Naive thymus-derived CD8-positive, alpha-beta T cell (primary cell): ENCODE measurements at regions not wholly inside any gene's neighbourhood (a gene's known extent, or its start where the extent isn't known, plus 50 kb on each side); places are given as distances from the start of the nearest gene placed in this dataset.

Experiments
- ATAC-seq, 2 donors: fragments of 150-1000 bp; cut with Tn5 transposase in 1 of 2; sonication (Bioruptor Pico), chemical (Tn5 transposase) in 1 of 2; 1 replicate in 1 of 2; 2 replicates in 1 of 2; pipeline ENCODE4 v1.10.0; 2021; ENCODE audit warnings: mild to moderate bottlenecking in 2 of 2, moderate library complexity in 2 of 2
- POLR2A ChIA-PET: fragments of 350-600 bp; sonication (Branson Sonifier 250); formaldehyde crosslinking; loops from one replicate; lab custom pipeline; 2021; ENCODE audit warnings: antibody characterized with exemption; lab: Charles Lee
- DNase-seq, 10 donors: peaks; one replicate each; pipeline versions ENCODE4 v3.0.0 to v3.0.0-alpha.2; 2020 to 2022
- H3K27ac Mint-ChIP-seq, 10 donors: one replicate each; pipeline ENCODE4 v1.8.0; 2020 to 2022; ENCODE audit warnings: mild to moderate bottlenecking in 10 of 10, mixed read lengths in 10 of 10, moderate library complexity in 4 of 10, inconsistent platforms in 1 of 10
- H3K27me3 Mint-ChIP-seq, 5 donors: one replicate each; pipeline ENCODE4 v1.8.0; 2021 to 2022; ENCODE audit warnings: mixed read lengths in 5 of 5
- H3K36me3 Mint-ChIP-seq, 3 donors: one replicate each; pipeline ENCODE4 v1.8.0; 2020 to 2022; ENCODE audit warnings: mixed read lengths in 3 of 3, mild to moderate bottlenecking in 2 of 3, inconsistent platforms in 1 of 3
- H3K4me1 Mint-ChIP-seq, 4 donors: one replicate each; pipeline ENCODE4 v1.8.0; 2021 to 2022; ENCODE audit warnings: mixed read lengths in 4 of 4
- H3K4me3 Mint-ChIP-seq, 10 donors: one replicate each; pipeline ENCODE4 v1.8.0; 2020 to 2022; ENCODE audit warnings: mild to moderate bottlenecking in 10 of 10, mixed read lengths in 10 of 10, moderate library complexity in 6 of 10, inconsistent platforms in 1 of 10
- H3K9me3 Mint-ChIP-seq, 9 donors: one replicate each; pipeline ENCODE4 v1.8.0; 2020 to 2022; ENCODE audit warnings: mixed read lengths in 9 of 9, mild to moderate bottlenecking in 3 of 9, inconsistent platforms in 1 of 9, moderate library complexity in 1 of 9

- Mint-ChIP-seq H3K27ac (no peak overlapping the region), H3K27me3 (peaks cover 14 to 57% (median 28%) of the 10 kb centered on the region in 5 donors)
- DNase-seq = no peak
Observed at GRCh38 chr10:123535386-123535785, 130.8 kb upstream of the GPR26 start.

GRCh38 chr10:123536176-123536845 is 129.8 kb upstream of the GPR26 start:
- POLR2A ChIA-PET = no interaction called here

More at GRCh38 chr10:123535386-123535785, 130.8 kb upstream of the GPR26 start:
- no peak overlapping the region for H3K4me3 Mint-ChIP-seq
- peaks cover 0 to 20% (median 0%) of the 10 kb centered on the region in 4 donors for H3K4me1 Mint-ChIP-seq
- peaks cover 0 to 14% (median 9%) of the 10 kb centered on the region in 9 donors for H3K9me3 Mint-ChIP-seq
- H3K36me3 Mint-ChIP-seq = peaks cover 0 to 10% (median 7%) of the 10 kb centered on the region in 3 donors
- no peak for ATAC-seq
- POLR2A ChIA-PET = no interaction called here

GRCh38 chr10:123537188-123537961 is 128.8 kb upstream of the GPR26 start:
- Mint-ChIP-seq H3K27ac (no peak overlapping the region), H3K4me3 (no peak overlapping the region), H3K27me3 (peaks cover 10 to 54% (median 26%) of the 10 kb centered on the region in 5 donors), H3K4me1 (peaks cover 0 to 20% (median 0%) of the 10 kb centered on the region in 4 donors), H3K36me3 (peaks cover 0 to 4% (median 2%) of the 10 kb centered on the region in 3 donors), H3K9me3 (peaks cover 0 to 9% (median 5%) of the 10 kb centered on the region in 9 donors)
- no peak for ATAC-seq
- DNase-seq = no peak
- POLR2A ChIA-PET = no interaction called here

More at GRCh38 chr10:123536176-123536845, 129.8 kb upstream of the GPR26 start:
- no peak overlapping the region for H3K4me3 Mint-ChIP-seq
- peaks cover 0 to 10% (median 7%) of the 10 kb centered on the region in 3 donors for H3K36me3 Mint-ChIP-seq
- peaks cover 14 to 55% (median 23%) of the 10 kb centered on the region in 5 donors for H3K27me3 Mint-ChIP-seq
- H3K9me3 Mint-ChIP-seq = peaks cover 0 to 14% (median 9%) of the 10 kb centered on the region in 9 donors
- ATAC-seq = no peak
- no peak overlapping the region for H3K27ac Mint-ChIP-seq
- DNase-seq = no peak
- H3K4me1 Mint-ChIP-seq = peaks cover 0 to 20% (median 0%) of the 10 kb centered on the region in 4 donors

- POLR2A ChIA-PET = no interaction called here
- DNase-seq (no peak), ATAC-seq (no peak)
- Mint-ChIP-seq H3K27me3 (peaks cover 6 to 50% (median 17%) of the 10 kb centered on the region in 5 donors), H3K9me3 (peaks cover 0 to 6% (median 0%) of the 10 kb centered on the region in 9 donors), H3K36me3 (peaks cover 0 to 4% (median 0%) of the 10 kb centered on the region in 3 donors), H3K4me1 (peaks cover 0 to 20% (median 0%) of the 10 kb centered on the region in 4 donors), H3K4me3 (no peak overlapping the region), H3K27ac (peak overlapping the region in 1 of 10 donors; percentile 33)
Observed at GRCh38 chr10:123538401-123539320, 127.5 kb upstream of the GPR26 start.

- Mint-ChIP-seq H3K27ac (no peak overlapping the region), H3K4me1 (no peaks in the 10 kb centered on the region), H3K27me3 (peaks cover 10 to 38% (median 24%) of the 10 kb centered on the region in 5 donors), H3K4me3 (no peak overlapping the region), H3K36me3 (peaks cover 0 to 10% (median 0%) of the 10 kb centered on the region in 3 donors), H3K9me3 (peaks cover 0 to 29% (median 11%) of the 10 kb centered on the region in 9 donors)
- POLR2A ChIA-PET = no interaction called here
- ATAC-seq = no peak
- DNase-seq = no peak
Observed at GRCh38 chr10:123544986-123545385, 121.2 kb upstream of the GPR26 start.

GRCh38 chr10:123548770-123549169 is 117.4 kb upstream of the GPR26 start:
- ATAC-seq (no peak), DNase-seq (no peak)
- Mint-ChIP-seq H3K36me3 (peaks cover 0 to 6% (median 0%) of the 10 kb centered on the region in 3 donors), H3K4me1 (no peaks in the 10 kb centered on the region), H3K4me3 (no peak overlapping the region), H3K27me3 (peaks cover 9 to 54% (median 28%) of the 10 kb centered on the region in 5 donors), H3K27ac (no peak overlapping the region), H3K9me3 (peaks cover 0 to 23% (median 9%) of the 10 kb centered on the region in 9 donors)
- POLR2A ChIA-PET = no interaction called here

- H3K4me3 Mint-ChIP-seq = no peak overlapping the region
- POLR2A ChIA-PET = no interaction called here
- peaks cover 8 to 51% (median 27%) of the 10 kb centered on the region in 5 donors for H3K27me3 Mint-ChIP-seq
- H3K9me3 Mint-ChIP-seq = peaks cover 0 to 12% (median 5%) of the 10 kb centered on the region in 9 donors
- no peak for DNase-seq
- H3K27ac Mint-ChIP-seq = no peak overlapping the region
- no peaks in the 10 kb centered on the region for H3K4me1 Mint-ChIP-seq
- H3K36me3 Mint-ChIP-seq = no peaks in the 10 kb centered on the region
- no peak for ATAC-seq
Observed at GRCh38 chr10:123549761-123550454, 116.2 kb upstream of the GPR26 start.

GRCh38 chr10:123550675-123551096 is 115.5 kb upstream of the GPR26 start:
- H3K27me3 Mint-ChIP-seq = peaks cover 5 to 49% (median 22%) of the 10 kb centered on the region in 5 donors
- DNase-seq (no peak), ATAC-seq (no peak)
- peaks cover 0 to 6% (median 1%) of the 10 kb centered on the region in 9 donors for H3K9me3 Mint-ChIP-seq
- no peak overlapping the region for H3K4me3 Mint-ChIP-seq
- peak overlapping the region in 1 of 10 donors; percentile 37 for H3K27ac Mint-ChIP-seq
- no peaks in the 10 kb centered on the region for H3K4me1 Mint-ChIP-seq
- no peaks in the 10 kb centered on the region for H3K36me3 Mint-ChIP-seq
- POLR2A ChIA-PET = no interaction called here

GRCh38 chr10:123551259-123551658 is 114.9 kb upstream of the GPR26 start:
- Mint-ChIP-seq H3K36me3 (no peaks in the 10 kb centered on the region), H3K27me3 (peaks cover 4 to 55% (median 21%) of the 10 kb centered on the region in 5 donors), H3K27ac (peak overlapping the region in 2 of 10 donors; percentile 4 to 37)

GRCh38 chr10:123552760-123553554 is 113.2 kb upstream of the GPR26 start:
- no peaks in the 10 kb centered on the region for H3K36me3 Mint-ChIP-seq
- no peak for DNase-seq

More at GRCh38 chr10:123551259-123551658, 114.9 kb upstream of the GPR26 start:
- Mint-ChIP-seq H3K4me1 (no peaks in the 10 kb centered on the region), H3K9me3 (peaks cover 0 to 5% (median 0%) of the 10 kb centered on the region in 9 donors), H3K4me3 (no peak overlapping the region)
- ATAC-seq (no peak), DNase-seq (no peak)
- POLR2A ChIA-PET = no interaction called here

GRCh38 chr10:123553810-123554430 is 112.2 kb upstream of the GPR26 start:
- no peak overlapping the region for H3K27ac Mint-ChIP-seq
- H3K9me3 Mint-ChIP-seq = no peaks in the 10 kb centered on the region
- no peaks in the 10 kb centered on the region for H3K36me3 Mint-ChIP-seq
- ATAC-seq (no peak), DNase-seq (no peak)
- no peaks in the 10 kb centered on the region for H3K4me1 Mint-ChIP-seq
- peaks cover 4 to 38% (median 12%) of the 10 kb centered on the region in 5 donors for H3K27me3 Mint-ChIP-seq
- H3K4me3 Mint-ChIP-seq = no peak overlapping the region
- POLR2A ChIA-PET = no interaction called here

More at GRCh38 chr10:123552760-123553554, 113.2 kb upstream of the GPR26 start:
- Mint-ChIP-seq H3K4me3 (no peak overlapping the region), H3K27me3 (peaks cover 3 to 42% (median 14%) of the 10 kb centered on the region in 5 donors), H3K4me1 (no peaks in the 10 kb centered on the region), H3K9me3 (no peaks in the 10 kb centered on the region), H3K27ac (no peak overlapping the region)
- no peak for ATAC-seq
- POLR2A ChIA-PET = no interaction called here
